ENCODE measurements at regions not wholly inside any gene's neighbourhood (a gene's known extent, or its start where the extent isn't known, plus 50 kb on each side); places are given as distances from the start of the nearest gene placed in this dataset.

- TF ChIP-seq CTCF (IDR thresholded peaks at IDR 0.05; ENCODE audit: poor library complexity) (no peak), EZH2 (IDR thresholded peaks at IDR 0.05; ENCODE audit: borderline replicate concordance) (no peak), EZH2phosphoT487 (IDR thresholded peaks at IDR 0.05; ENCODE audit: low read depth, severe bottlenecking, unreplicated experiment) (no peak)
These were observed 369.8 kb upstream of the SMIM30 start for GRCh38 chr7:113487925-113488731.
